HEK293T (cell line): ENCODE measurements at regions not wholly inside any gene's neighbourhood (a gene's known extent, or its start where the extent isn't known, plus 50 kb on each side); places are given as distances from the start of the nearest gene placed in this dataset.

Experiments
- FOXK2 ChIP-seq: fragments of 450-650 bp; IDR thresholded peaks from 2 replicates; pipeline ENCODE4 v1.6.1; 2016; ENCODE audit warnings: mild to moderate bottlenecking
- SUZ12 ChIP-seq: fragments of 450-650 bp; IDR thresholded peaks from 2 replicates; pipeline ENCODE4 v1.6.1; 2016; ENCODE audit warnings: mild to moderate bottlenecking

GRCh38 chr4:56187688-56188087 is 199.6 kb downstream of the AASDH start:
- no peak for TF ChIP-seq FOXK2
- no peak for TF ChIP-seq SUZ12
